Activated naive CD4-positive, alpha-beta T cell treated with anti-CD3 and anti-CD28 coated beads, Interleukin-2, amount 10 ng/mL, durations not matched to agents 7 days and 5 days (primary cell): ENCODE measurements at regions not wholly inside any gene's neighbourhood (a gene's known extent, or its start where the extent isn't known, plus 50 kb on each side); places are given as distances from the start of the nearest gene placed in this dataset.
A peak's percentile ranks its signal among the peaks of the same experiment; 100 is the strongest.

Source experiments
- CTCF ChIA-PET: fragments of 350-600 bp; sonication (Branson Sonifier 250); formaldehyde crosslinking; loops from one replicate; lab custom pipeline; 2021; ENCODE audit warnings: antibody characterized with exemption; lab: Charles Lee
- DNase-seq: peaks from one replicate; pipeline ENCODE4 v3.0.0-alpha.2; 2020
- H3K27ac Mint-ChIP-seq: one replicate; pipeline ENCODE4 v1.8.0; 2021; ENCODE audit warnings: mild to moderate bottlenecking, moderate library complexity, mixed read lengths
- H3K27me3 Mint-ChIP-seq: one replicate; pipeline ENCODE4 v1.8.0; 2021; ENCODE audit warnings: mild to moderate bottlenecking, mixed read lengths
- H3K36me3 Mint-ChIP-seq: one replicate; pipeline ENCODE4 v1.8.0; 2021; ENCODE audit warnings: mixed read lengths
- H3K4me1 Mint-ChIP-seq: one replicate; pipeline ENCODE4 v1.8.0; 2021; ENCODE audit warnings: mixed read lengths
- H3K4me3 Mint-ChIP-seq: one replicate; pipeline ENCODE4 v1.8.0; 2021; ENCODE audit warnings: mild to moderate bottlenecking, moderate library complexity, mixed read lengths
- H3K9me3 Mint-ChIP-seq: one replicate; pipeline ENCODE4 v1.8.0; 2021; ENCODE audit warnings: mixed read lengths

- no peak for DNase-seq
- CTCF ChIA-PET: no interaction called here
- Mint-ChIP-seq H3K36me3 (no peaks in the 10 kb centered on the region), H3K4me1 (peaks cover 14% of the 10 kb centered on the region), H3K4me3 (no peak overlapping the region), H3K9me3 (peaks cover 6% of the 10 kb centered on the region), H3K27me3 (no peaks in the 10 kb centered on the region), H3K27ac (no peak overlapping the region)
These were observed 280.1 kb upstream of the DMRT1 start for GRCh38 chr9:561427-561826.

GRCh38 chr9:563200-563599 lies 278.3 kb upstream of the DMRT1 start:
- Mint-ChIP-seq H3K4me1 (peaks cover 28% of the 10 kb centered on the region), H3K4me3 (no peak overlapping the region), H3K27ac (no peak overlapping the region), H3K27me3 (no peaks in the 10 kb centered on the region), H3K36me3 (peaks cover 4% of the 10 kb centered on the region), H3K9me3 (peaks cover 6% of the 10 kb centered on the region)
- CTCF ChIA-PET: interaction anchor here (1.1 kb wide), 1 partner anchor 20 kb away, joined by 3 read pairs; no protein-coding TSS in a partner anchor
- no peak for DNase-seq

DNA sequence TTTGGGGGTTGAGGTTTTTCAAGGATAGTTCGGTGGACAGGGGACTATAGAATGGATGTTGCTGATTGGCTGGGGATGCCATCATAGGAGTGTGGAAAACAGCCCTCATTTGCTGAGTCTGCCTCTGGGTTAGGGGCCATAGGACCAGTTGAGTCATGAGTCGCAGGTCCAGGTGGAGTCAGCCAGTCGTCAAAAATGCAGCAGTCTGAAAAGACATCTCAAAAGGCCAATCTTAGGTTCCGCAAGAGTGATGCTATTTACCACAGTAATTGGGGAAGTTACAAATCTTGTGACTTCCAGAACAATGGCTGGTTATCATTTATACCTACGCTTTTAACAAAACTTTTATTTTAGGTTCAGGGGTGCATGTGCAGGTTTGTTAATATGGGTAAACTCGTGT lies 276.0 kb upstream of the DMRT1 start:
- CTCF ChIA-PET: no interaction called here
- peaks cover 4% of the 10 kb centered on the region for H3K36me3 Mint-ChIP-seq
- peaks cover 6% of the 10 kb centered on the region for H3K9me3 Mint-ChIP-seq
- peaks cover 14% of the 10 kb centered on the region for H3K4me1 Mint-ChIP-seq
- no peak overlapping the region for H3K4me3 Mint-ChIP-seq
- H3K27ac Mint-ChIP-seq: no peak overlapping the region
- H3K27me3 Mint-ChIP-seq: no peaks in the 10 kb centered on the region
- no peak for DNase-seq

DNA sequence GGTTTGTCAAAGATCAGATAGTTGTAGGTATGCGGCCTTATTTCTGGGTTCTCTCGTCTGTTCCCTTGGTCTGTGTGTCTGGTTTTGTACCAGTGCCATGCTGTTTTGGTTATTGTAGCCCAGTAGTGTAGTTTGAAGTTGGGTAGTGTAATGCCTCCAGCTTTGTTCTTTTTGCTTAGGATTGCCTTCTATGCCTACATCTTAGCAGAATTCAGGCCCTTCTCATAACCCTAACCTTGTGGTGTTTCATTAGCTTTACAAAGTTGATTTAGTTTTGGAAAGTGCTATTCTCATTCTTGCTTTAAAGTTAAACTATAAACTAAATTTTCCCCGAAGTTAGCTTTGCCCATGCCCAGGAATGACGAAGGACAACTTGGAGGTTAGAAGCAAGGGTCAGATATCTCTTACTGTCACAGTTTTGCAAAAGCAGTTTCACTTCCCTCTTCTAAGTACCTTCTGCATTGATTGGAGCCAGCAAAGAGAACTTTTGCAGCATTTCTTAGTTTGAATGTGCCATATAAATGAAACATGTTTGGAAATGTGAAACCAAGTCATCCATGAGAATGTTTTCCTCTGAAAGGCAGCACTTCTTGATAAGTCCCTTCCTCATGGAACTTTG lies 274.3 kb upstream of the DMRT1 start:
- Mint-ChIP-seq H3K27ac (no peak overlapping the region), H3K27me3 (no peaks in the 10 kb centered on the region), H3K36me3 (peaks cover 4% of the 10 kb centered on the region), H3K4me3 (no peak overlapping the region), H3K9me3 (peaks cover 6% of the 10 kb centered on the region), H3K4me1 (peaks cover 14% of the 10 kb centered on the region)
- DNase-seq: no peak
- CTCF ChIA-PET: no interaction called here

DNA sequence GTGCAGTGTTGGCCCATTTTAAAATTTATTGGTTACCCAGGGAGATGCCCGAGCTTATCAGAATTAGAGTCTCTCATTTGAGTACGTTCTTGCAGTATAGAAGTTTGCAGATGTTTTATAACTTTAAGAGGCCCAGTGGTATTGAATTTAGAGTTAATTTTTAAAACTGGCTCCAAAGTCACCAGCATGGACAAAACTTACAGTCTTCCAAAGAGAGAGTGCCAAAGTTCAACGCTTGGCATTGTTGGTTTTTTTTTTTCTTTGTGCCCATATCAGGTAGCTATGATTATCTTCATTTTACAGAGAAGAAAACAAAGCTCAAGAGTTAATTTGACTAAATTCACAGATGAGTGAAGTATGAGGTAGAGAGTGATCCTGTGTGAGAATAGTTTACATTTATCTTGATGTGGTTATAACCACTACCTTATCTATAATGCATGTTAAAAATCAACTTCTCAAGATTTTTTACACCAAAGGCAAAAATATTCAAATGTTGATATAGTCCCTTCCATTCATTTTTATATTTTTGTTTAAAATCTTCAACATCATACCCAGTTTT lies 273.7 kb upstream of the DMRT1 start:
- no peak overlapping the region for H3K4me3 Mint-ChIP-seq
- H3K9me3 Mint-ChIP-seq: peaks cover 6% of the 10 kb centered on the region
- peaks cover 4% of the 10 kb centered on the region for H3K36me3 Mint-ChIP-seq
- no peak overlapping the region for H3K27ac Mint-ChIP-seq
- no peaks in the 10 kb centered on the region for H3K27me3 Mint-ChIP-seq
- H3K4me1 Mint-ChIP-seq: peaks cover 14% of the 10 kb centered on the region
- CTCF ChIA-PET: no interaction called here
- no peak for DNase-seq

DNA sequence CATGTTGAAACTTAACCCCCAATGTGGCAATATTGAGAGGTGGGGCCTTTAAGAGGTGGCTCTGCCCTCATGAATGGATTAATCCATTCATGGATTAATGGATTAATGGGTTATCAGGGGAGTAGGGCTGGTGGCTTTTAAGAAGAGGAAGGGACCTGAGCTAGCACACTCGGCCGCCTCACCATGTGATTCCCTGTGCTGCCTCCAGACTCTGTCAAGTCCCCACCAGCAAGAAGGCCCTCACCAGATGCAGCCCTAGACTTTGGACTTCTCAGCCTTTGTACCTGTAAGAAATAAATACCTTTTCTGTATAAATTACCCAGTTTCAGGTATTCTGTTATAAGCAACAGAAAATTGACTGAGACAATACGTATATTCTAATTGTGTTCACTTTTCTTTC lies 272.2 kb upstream of the DMRT1 start:
- Mint-ChIP-seq H3K27ac (no peak overlapping the region), H3K4me1 (peaks cover 14% of the 10 kb centered on the region), H3K36me3 (peaks cover 4% of the 10 kb centered on the region), H3K9me3 (peaks cover 6% of the 10 kb centered on the region), H3K27me3 (no peaks in the 10 kb centered on the region), H3K4me3 (no peak overlapping the region)
- CTCF ChIA-PET: no interaction called here
- DNase-seq: no peak

- Mint-ChIP-seq H3K36me3 (peaks cover 4% of the 10 kb centered on the region), H3K4me1 (peaks cover 14% of the 10 kb centered on the region)
- CTCF ChIA-PET: no interaction called here
These were observed 271.3 kb upstream of the DMRT1 start for GRCh38 chr9:570187-570586.

DNA sequence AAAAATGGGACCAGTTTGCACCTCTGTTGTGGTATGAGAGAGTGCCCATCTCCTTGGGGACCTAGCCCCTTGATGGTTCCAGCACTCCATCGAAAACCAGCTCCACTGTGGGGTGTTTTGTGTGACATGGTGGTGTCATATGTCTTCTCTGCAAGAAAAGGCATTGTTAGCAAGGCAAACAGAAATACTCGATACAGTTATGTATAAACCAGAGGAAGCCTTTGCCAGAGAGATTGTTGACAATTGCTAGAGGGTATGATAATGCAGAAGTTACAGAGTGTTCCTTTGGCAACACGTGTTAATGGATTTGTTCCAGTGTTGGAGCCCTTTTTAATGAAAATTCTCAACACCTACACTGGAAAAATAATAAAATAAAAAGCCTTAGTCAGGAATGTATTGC lies 270.4 kb upstream of the DMRT1 start:
- Mint-ChIP-seq H3K9me3 (no peaks in the 10 kb centered on the region), H3K27me3 (no peaks in the 10 kb centered on the region), H3K27ac (no peak overlapping the region), H3K4me3 (no peak overlapping the region), H3K4me1 (peaks cover 14% of the 10 kb centered on the region), H3K36me3 (peaks cover 4% of the 10 kb centered on the region)
- CTCF ChIA-PET: no interaction called here
- no peak for DNase-seq

More at GRCh38 chr9:570187-570586, 271.3 kb upstream of the DMRT1 start:
- no peak overlapping the region for H3K27ac Mint-ChIP-seq
- no peak overlapping the region for H3K4me3 Mint-ChIP-seq
- no peak for DNase-seq
- peaks cover 6% of the 10 kb centered on the region for H3K9me3 Mint-ChIP-seq
- no peaks in the 10 kb centered on the region for H3K27me3 Mint-ChIP-seq

DNA sequence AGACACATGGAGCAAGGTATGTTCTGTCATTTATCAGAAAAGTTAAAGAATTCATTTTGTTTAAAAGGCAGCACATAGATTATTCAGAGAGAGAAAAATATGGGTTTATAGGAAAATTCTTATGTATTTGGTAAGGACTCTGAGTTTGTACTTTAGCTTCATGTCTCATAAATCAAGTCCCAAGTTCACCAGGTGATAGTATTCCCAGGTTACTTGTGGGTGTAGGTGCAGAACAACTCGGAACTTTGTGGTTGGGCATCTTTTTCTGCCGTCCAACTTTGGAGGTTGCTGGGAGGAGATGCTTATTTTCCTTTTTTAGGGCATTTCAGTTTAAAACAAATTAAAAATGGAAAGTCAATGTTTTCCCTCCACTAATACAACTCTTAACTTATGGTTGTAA lies 269.8 kb upstream of the DMRT1 start:
- Mint-ChIP-seq H3K36me3 (peaks cover 4% of the 10 kb centered on the region), H3K9me3 (no peaks in the 10 kb centered on the region), H3K4me3 (no peak overlapping the region), H3K27me3 (no peaks in the 10 kb centered on the region), H3K27ac (no peak overlapping the region), H3K4me1 (peaks cover 14% of the 10 kb centered on the region)
- no peak for DNase-seq
- CTCF ChIA-PET: no interaction called here

GRCh38 chr9:573691-574410 lies 267.6 kb upstream of the DMRT1 start:
- Mint-ChIP-seq H3K27me3 (no peaks in the 10 kb centered on the region), H3K36me3 (peaks cover 4% of the 10 kb centered on the region), H3K9me3 (no peaks in the 10 kb centered on the region), H3K27ac (no peak overlapping the region), H3K4me1 (no peaks in the 10 kb centered on the region), H3K4me3 (no peak overlapping the region)
- CTCF ChIA-PET: no interaction called here
- no peak for DNase-seq

DNA sequence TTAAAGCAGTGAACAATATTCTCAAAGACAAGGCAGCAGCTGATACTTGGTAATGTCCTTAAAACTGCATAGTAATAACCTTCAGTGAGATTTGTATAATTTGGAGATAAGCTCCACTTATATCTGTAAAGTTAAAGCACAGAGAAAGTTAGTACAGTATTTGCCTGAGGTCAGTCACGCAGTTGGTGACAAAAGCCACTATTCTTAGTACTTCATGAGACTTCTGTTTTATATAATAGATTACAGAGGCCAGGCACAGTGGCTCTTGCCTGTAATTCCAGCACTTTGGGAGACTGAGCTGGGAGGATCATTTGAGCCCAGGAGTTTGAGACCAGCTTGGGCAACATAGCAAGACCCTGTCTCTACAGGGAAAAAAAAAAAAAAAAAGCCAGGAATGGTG lies 266.4 kb upstream of the DMRT1 start:
- peak overlapping the region; percentile 14 for H3K27ac Mint-ChIP-seq

GRCh38 chr9:580652-581342 lies 260.7 kb upstream of the DMRT1 start:
- Mint-ChIP-seq H3K4me3 (no peak overlapping the region), H3K36me3 (peaks cover 4% of the 10 kb centered on the region), H3K27ac (no peak overlapping the region), H3K9me3 (peaks cover 5% of the 10 kb centered on the region), H3K27me3 (no peaks in the 10 kb centered on the region), H3K4me1 (no peaks in the 10 kb centered on the region)
- no peak for DNase-seq
- CTCF ChIA-PET: no interaction called here

More for the DNA sequence above, 266.4 kb upstream of the DMRT1 start:
- no peaks in the 10 kb centered on the region for H3K4me1 Mint-ChIP-seq
- peaks cover 5% of the 10 kb centered on the region for H3K9me3 Mint-ChIP-seq
- H3K27me3 Mint-ChIP-seq: no peaks in the 10 kb centered on the region
- DNase-seq: no peak
- CTCF ChIA-PET: no interaction called here
- peaks cover 4% of the 10 kb centered on the region for H3K36me3 Mint-ChIP-seq
- no peak overlapping the region for H3K4me3 Mint-ChIP-seq

DNA sequence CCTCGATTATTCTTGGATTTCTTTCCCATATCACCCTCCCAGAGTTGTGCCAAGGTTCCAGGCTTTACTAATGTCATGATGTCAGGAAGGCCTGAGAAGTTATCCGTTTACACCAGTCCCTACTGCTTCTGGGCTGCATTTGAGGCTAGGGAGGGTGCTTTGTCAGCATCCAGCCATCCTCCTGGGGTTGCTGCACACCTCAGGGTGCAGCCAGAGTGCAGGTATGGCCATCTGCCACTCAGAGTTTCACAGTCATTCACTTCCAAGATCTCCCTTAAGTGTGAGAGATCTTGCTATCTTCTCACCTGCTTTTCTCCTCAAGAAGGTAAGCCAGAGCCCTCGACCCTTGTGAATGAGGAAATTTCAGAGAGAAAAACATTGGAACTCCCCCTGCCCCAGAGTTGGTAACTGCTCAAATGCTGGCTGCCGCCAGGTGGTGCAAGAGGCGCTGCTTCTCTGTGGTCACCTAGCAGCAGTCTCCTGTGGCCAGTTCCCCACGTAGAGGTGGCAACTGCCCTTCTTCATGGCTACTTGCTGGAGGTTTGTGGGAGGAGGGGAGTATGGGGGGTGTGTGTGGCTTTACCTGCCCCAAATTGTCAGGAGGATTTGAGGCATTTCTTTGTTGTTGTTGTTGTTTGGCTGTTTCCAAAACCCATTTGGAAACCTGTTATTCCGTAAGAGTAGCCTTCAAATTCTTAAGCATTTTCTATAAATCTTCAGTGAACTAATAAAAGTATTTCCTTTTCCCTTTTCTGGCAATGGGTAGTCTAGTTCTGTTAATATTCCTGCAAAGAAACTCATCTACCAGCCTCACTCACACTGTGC lies 259.6 kb upstream of the DMRT1 start:
- no peak overlapping the region for H3K4me3 Mint-ChIP-seq
- CTCF ChIA-PET: interaction anchor here (1.1 kb wide), 1 partner anchor 16 kb away, joined by 3 read pairs; no protein-coding TSS in a partner anchor
- no peak for DNase-seq
- H3K27me3 Mint-ChIP-seq: no peaks in the 10 kb centered on the region
- H3K36me3 Mint-ChIP-seq: peaks cover 4% of the 10 kb centered on the region
- no peak overlapping the region for H3K27ac Mint-ChIP-seq
- H3K9me3 Mint-ChIP-seq: peaks cover 5% of the 10 kb centered on the region
- no peaks in the 10 kb centered on the region for H3K4me1 Mint-ChIP-seq

DNA sequence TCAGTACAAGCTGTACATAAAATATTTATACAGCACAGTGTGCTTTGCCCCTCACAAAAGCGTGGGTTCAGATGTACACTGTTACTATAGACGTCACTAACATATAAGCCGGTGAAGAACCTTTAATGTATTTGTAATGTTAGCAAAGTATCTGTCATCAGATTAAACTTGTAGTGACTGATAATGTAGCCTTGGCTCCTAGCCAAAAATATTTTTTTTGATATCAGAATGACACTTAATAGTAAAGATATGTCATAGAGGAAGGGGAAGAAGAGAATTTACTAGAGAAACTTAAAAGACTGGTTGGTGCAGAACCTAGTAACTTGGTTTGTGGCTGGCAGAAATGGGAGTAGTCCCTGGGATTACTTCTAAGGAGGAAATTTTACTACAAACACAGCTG lies 258.7 kb upstream of the DMRT1 start:
- no peak for DNase-seq
- H3K27ac Mint-ChIP-seq: no peak overlapping the region
- no peaks in the 10 kb centered on the region for H3K4me1 Mint-ChIP-seq
- H3K4me3 Mint-ChIP-seq: no peak overlapping the region
- CTCF ChIA-PET: interaction anchor here (0.9 to 1.1 kb wide), 2 partner anchors 16 to 20 kb away, joined by 3 read pairs; no protein-coding TSS in a partner anchor
- H3K27me3 Mint-ChIP-seq: no peaks in the 10 kb centered on the region
- H3K36me3 Mint-ChIP-seq: no peaks in the 10 kb centered on the region
- peaks cover 5% of the 10 kb centered on the region for H3K9me3 Mint-ChIP-seq
